Fibroblast of villous mesenchyme (primary cell): ENCODE measurements at regions not wholly inside any gene's neighbourhood (a gene's known extent, or its start where the extent isn't known, plus 50 kb on each side); places are given as distances from the start of the nearest gene placed in this dataset.

Experiments
- DNase-seq: peaks from one replicate; pipeline ENCODE4 v3.0.0-alpha.2; 2010; ENCODE audit warnings: low read depth
- H3K4me3 ChIP-seq: 2 replicates; pipeline ENCODE4 v1.5.1; 2011; ENCODE audit warnings: low read depth, mild to moderate bottlenecking, low read length
- CTCF ChIP-seq: IDR thresholded peaks from 2 replicates; pipeline ENCODE4 v1.5.1; 2012; ENCODE audit warnings: low read depth, mild to moderate bottlenecking, low read length; ENCODE audit not compliant: insufficient read depth

DNA sequence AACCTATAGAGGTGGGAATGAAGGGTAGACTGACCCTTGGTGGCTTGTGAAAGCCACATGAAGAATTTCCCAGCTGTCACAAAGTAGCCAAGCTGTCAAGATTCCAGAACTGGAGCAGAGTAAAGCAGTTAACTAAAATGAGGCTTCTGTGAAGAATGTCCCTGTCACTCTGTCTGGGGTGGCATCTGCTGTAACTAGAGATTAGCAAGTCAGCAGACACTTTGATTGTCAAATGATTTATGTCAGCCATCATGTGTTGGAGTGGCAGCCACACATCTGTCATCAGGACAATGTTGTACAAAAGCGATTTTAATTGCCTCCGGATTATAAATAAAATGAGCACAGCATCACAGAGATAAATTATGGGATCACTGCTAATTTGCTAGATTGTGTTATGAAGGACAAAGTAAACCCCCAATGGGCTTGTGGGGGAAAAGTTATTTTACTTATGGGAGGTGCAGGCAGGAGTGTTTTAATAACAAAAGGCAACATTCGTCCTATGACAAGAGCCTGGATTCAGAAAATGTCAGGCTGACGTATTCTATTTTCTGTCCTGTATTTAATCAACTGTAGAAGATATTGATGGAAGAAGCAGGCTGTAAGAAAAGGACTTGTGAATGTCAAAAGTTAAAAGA, 270.9 kb downstream of the FAM181B start:
- DNase-seq = no peak
- no peak overlapping the region for H3K4me3 ChIP-seq
- no peak for TF ChIP-seq CTCF

DNA sequence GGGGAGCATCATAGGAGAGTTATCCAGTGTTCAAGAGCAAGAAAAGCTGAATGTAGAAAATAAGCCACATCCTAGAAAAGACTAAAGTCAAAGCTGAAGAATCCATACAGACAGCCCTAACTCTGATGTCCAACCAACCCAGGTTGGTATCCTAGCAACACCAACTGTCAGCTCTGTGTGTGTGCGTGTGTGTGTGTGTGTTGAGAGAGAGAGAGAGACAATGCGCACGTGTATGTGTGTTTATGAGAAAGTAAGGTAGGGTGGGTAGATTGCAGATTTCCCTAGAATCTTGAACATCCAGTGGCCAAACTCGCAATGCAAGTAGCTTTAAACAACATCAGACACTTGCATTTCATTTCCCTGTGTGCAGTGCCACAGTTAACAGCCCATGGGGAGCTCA, 274.9 kb downstream of the FAM181B start:
- TF ChIP-seq CTCF = no peak
- H3K4me3 ChIP-seq = no peak overlapping the region
- DNase-seq = no peak

DNA sequence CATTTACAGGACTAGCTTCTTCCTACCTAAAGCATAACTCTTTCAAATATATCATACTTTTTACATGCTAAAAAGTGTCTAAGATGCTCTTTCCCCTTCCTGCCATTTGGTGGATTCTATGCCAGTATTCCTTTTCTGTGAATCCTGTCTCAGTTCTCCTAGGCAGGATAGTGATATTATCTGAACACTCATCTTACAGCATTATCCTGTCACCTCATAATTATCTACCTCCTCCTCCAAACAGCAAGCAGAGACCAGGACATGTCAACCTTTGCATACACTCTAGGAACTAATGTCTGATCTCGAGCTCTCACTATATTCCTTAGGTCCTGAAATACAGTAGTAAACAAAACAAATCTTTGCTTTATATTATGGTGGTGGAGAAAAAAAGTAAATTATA, 275.5 kb downstream of the FAM181B start:
- H3K4me3 ChIP-seq = no peak overlapping the region
- DNase-seq = no peak
- TF ChIP-seq CTCF = no peak

- DNase-seq = no peak
- no peak overlapping the region for H3K4me3 ChIP-seq
- TF ChIP-seq CTCF = no peak
Observed at GRCh38 chr11:82450996-82451395, 282.7 kb downstream of the FAM181B start.

- TF ChIP-seq CTCF = no peak
- no peak for DNase-seq
- H3K4me3 ChIP-seq = no peak overlapping the region
Observed at GRCh38 chr11:82406611-82407010, 327.1 kb downstream of the FAM181B start.

- no peak for DNase-seq
- H3K4me3 ChIP-seq = no peak overlapping the region
- no peak for TF ChIP-seq CTCF
Observed at GRCh38 chr11:82405421-82405820, 328.2 kb downstream of the FAM181B start.

GRCh38 chr11:82404981-82405380, 328.7 kb downstream of the FAM181B start:
- H3K4me3 ChIP-seq = no peak overlapping the region
- no peak for TF ChIP-seq CTCF
- DNase-seq = no peak
